ENCODE measurements at regions not wholly inside any gene's neighbourhood (a gene's known extent, or its start where the extent isn't known, plus 50 kb on each side); places are given as distances from the start of the nearest gene placed in this dataset.
A peak's percentile ranks its signal among the peaks of the same experiment; 100 is the strongest.

DNA sequence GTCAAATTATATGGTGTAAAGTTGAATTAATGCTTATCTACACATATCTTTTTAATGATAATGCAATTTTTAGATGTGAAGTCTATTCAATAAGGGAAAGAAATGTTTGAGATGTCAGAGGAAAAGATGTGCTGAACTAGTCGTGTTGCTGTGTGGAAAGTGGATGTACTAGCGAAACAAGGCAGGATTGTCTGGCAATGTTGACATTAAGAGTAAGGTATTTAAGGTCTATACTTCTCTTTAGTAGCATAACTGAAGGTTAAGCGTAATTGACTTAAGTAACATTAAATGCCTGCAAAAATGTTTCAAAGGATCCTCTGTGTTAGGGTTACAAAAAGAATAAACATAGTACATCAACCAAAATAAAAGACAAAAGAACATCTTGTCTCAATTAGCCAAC is 787.3 kb upstream of the KLHL1 start:
- no peak for DNase-seq (ENCODE audit: low read depth)

DNA sequence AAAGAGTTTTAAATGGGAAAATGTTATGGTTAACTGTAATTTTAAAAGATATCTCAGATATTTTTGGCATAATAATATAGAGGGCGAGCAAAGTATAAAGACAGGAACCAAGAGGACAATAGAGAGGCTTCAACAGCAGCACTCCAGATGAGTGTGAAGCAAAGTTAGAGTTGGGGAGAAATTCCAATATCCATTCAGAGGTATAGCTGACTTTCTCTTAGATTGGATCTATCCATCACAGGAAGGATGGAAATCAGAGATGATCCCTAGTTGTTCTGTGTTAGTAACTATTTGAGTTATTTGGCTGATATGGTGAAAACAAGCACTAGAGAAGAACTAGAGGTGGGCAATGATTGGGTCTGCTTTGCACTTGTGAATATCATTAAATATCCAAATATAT is 786.0 kb upstream of the KLHL1 start:
- no peak for DNase-seq (ENCODE audit: low read depth)

- peak; percentile 0 for DNase-seq (ENCODE audit: low read depth)
These were observed 785.6 kb upstream of the KLHL1 start for GRCh38 chr13:70893832-70894231.

DNA sequence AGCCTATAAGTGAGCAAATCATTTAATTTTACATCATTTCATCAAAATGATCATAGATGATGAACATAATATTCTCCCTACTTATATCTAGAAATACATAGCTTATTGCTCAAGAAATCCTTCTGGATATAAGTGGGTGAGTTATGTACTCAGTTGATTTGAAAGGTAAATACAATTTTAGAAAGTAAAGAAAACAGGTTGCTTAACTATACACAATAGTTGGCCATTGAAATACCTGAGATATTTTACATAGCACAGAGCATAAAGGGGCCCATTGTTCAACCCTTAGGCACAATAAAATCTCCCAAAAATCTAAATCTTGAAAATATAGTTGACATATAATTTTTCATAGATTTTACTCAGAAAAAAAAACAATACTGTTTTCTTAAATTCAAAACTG is 782.0 kb upstream of the KLHL1 start:
- DNase-seq (ENCODE audit: low read depth), result no peak

GRCh38 chr13:70889163-70889562 is 780.9 kb upstream of the KLHL1 start:
- no peak for DNase-seq (ENCODE audit: low read depth)

DNA sequence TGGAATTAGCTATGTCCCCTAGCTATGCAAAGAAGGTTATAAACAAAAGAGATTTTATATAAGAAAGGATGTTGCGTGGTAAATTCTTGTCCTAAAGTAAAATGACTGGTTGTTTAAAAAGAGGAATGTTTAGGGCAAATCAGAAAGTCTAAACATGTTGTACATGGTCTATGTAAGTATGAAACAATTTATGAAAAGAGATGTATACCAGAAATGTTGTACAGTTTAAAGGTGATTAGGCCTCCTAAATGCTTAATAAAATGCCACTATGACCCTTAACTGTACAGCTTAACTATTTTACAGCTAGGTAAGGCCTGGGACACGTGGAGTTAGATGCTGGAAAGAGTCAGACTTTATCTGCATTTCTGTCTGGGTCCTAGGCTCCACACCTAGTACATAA is 775.9 kb upstream of the KLHL1 start:
- no peak for DNase-seq (ENCODE audit: low read depth)

DNA sequence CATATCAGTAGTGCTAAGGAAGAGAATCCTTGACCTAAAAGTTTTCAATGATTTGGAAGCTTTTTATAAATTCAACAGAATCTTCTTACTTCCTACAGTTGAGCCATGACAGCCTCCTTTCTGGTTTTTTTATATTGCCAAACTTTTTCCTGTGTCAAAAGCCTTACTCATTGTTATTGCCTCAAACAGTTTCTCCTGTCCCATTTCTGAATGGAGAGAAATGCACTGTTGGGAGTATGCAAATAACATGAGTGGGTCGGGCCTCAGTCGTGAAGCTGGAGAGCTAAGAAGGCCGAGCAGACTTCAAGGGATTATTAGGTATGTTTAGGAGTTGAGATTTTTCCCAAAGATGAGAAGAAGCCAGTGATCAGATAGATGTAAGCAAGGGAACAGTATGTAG is 766.4 kb upstream of the KLHL1 start:
- DNase-seq (ENCODE audit: low read depth), result no peak

GRCh38 chr13:70864731-70865130 is 756.5 kb upstream of the KLHL1 start:
- DNase-seq (ENCODE audit: low read depth), result no peak

- DNase-seq (ENCODE audit: low read depth), result no peak
These were observed 748.5 kb upstream of the KLHL1 start for GRCh38 chr13:70856711-70857110.

- DNase-seq (ENCODE audit: low read depth), result no peak
These were observed 747.8 kb upstream of the KLHL1 start for GRCh38 chr13:70856025-70856424.

DNA sequence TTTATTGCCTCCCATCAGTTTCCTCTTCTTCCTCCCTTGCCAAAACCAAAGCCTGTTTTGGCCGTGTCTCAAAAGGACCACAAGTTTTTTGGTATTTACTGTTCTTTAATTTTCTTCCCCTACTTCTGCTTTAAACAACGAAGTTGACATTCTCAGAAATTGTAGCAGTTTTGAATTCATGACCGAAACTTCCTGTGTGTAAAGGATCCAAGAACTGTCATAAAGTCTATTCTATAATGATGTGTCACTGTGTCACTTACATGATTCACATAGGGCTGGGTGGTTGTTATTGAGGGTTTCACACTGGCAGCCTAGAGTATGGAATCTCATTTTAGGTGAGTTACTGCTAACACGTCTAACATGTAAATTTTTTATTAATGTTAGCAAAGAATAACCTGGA is 741.0 kb upstream of the KLHL1 start:
- DNase-seq (ENCODE audit: low read depth), result no peak

GRCh38 chr13:70844391-70845108 is 736.3 kb upstream of the KLHL1 start:
- DNase-seq (ENCODE audit: low read depth), result no peak

DNA sequence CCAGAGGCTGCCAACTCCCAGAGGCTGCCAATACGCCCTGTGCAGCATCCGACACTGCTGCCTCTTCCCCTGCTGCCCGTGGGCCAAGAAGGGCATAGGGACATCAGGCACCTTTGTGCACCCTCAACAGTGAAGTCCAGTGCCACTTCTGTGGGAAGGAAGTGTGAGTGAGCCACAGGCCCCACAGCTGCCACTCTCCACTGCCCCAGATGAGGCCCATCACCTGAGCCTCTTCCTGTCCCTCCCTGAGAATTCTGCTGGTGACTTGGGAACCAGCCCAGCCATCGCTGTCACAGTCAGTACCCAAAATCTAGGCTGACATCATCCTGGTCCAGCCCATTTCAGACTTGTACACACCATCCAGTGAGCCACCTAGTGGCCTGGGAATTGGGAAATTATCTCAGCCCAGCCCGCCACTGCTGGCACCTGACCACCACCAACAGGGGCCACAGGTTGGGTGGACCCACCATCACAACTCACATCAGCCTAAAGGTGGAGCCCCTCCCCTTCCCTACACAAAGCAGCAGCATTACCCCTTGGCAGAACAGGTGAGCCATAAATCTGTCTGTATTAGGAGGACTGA is 733.9 kb upstream of the KLHL1 start:
- no peak for DNase-seq (ENCODE audit: low read depth)

DNA sequence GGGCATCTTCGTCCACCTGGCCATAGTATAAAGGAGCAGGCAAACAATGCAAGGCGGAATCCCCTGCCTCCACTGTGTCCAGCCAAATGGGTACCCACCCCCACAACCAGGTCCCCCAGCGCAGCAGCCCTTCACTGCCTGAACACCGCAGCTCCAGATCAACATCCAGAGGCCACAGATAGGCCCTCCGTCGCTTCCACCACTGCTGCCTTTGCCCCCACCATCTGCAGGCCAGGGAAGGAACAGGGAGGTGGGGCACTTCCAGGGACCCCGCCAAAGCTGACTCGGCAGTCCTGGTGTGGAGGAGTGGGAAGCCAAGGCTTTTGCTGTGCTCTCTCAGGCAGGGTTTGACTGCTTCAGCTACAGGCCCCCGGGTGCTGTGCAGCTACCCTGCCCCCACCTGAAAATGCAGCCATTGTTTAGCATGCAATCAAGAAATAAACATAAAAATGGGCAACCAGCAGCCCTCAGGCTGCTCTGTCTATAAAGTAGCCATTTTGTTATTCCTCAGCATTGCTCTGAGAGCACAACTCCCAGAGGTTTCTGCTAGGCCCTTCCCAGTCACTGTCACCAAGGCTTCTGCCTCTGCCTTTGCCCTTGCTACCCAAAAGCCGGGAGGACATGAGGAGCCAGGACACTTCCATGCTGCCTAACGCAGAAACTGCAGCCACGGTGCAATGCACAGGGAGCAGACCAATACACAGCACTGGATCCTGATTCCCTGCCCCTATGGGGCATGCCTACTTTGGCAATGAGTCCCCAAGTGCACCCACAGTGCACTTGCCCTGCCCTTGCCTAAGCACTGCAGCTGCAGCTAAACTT is 733.2 kb upstream of the KLHL1 start:
- no peak for DNase-seq (ENCODE audit: low read depth)

- no peak for DNase-seq (ENCODE audit: low read depth)
These were observed 727.1 kb upstream of the KLHL1 start for GRCh38 chr13:70835371-70835770.

- DNase-seq (ENCODE audit: low read depth), result no peak
These were observed 721.5 kb upstream of the KLHL1 start for GRCh38 chr13:70829748-70830147.

DNA sequence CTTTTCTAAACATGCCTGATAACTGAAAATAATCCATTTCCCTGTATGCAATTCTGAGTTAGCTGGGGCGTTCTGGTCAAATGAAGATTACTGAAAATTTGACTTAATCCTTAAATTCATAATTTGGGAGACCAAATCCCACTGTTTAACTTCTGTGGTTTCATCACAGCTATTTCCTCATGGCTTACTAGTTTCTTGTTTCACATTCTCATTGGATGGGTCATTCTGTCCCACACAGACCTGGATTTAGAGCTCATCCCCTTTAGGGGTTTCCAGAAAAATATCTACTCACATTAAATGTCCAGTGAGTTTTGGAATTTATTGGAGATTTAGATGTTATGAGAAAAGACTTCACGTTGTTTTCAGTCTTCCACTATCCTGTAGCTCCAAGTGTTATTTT is 709.3 kb upstream of the KLHL1 start:
- DNase-seq (ENCODE audit: low read depth), result no peak

GRCh38 chr13:70816853-70817252 is 708.6 kb upstream of the KLHL1 start:
- no peak for DNase-seq (ENCODE audit: low read depth)

GRCh38 chr13:70814684-70815083 is 706.4 kb upstream of the KLHL1 start:
- DNase-seq (ENCODE audit: low read depth), result no peak

- peak; percentile 1 for DNase-seq (ENCODE audit: low read depth)
These were observed 704.2 kb upstream of the KLHL1 start for GRCh38 chr13:70812481-70812880.

DNA sequence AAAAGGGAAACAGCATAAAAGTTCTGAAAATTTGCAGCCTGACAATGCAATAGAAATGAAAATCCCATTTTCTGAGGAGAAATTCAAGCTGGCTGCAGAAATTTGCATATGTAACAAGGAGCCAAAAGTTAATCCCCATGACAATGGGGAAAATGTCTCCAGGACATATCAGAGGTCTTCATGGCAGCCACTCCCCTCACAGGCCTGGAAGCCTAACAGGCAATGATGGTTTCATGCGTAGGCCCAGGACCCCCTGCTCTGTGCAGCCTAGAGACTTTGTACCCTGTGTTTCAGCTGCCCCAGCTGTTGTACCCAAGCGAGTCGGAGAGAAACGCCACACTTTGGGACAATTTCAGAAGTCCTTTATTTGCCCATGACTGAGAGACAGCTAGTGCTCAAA is 701.3 kb upstream of the KLHL1 start:
- DNase-seq (ENCODE audit: low read depth), result no peak

GRCh38 chr13:70798385-70798784 is 690.1 kb upstream of the KLHL1 start:
- no peak for DNase-seq (ENCODE audit: low read depth)

GRCh38 chr13:70795484-70795883 is 687.2 kb upstream of the KLHL1 start:
- no peak for DNase-seq (ENCODE audit: low read depth)
